Activated CD8-positive, alpha-beta memory T cell treated with anti-CD3 and anti-CD28 coated beads for 4 hours (primary cell): ENCODE measurements at regions not wholly inside any gene's neighbourhood (a gene's known extent, or its start where the extent isn't known, plus 50 kb on each side); places are given as distances from the start of the nearest gene placed in this dataset.

ENCODE experiments used
- DNase-seq, 2 donors: peaks; one replicate each; pipeline ENCODE4 v3.0.0-alpha.2; 2020; ENCODE audit warnings: low read depth in 2 of 2

GRCh38 chr1:222370081-222370912, 177.6 kb downstream of the HHIPL2 start:
- no peak for DNase-seq

GRCh38 chr1:222369148-222369547, 178.8 kb downstream of the HHIPL2 start:
- DNase-seq: no peak

- no peak for DNase-seq
Observed at GRCh38 chr1:222358100-222358499, 189.8 kb downstream of the HHIPL2 start.

GRCh38 chr1:222357252-222357651, 190.7 kb downstream of the HHIPL2 start:
- no peak for DNase-seq

GRCh38 chr1:222347627-222348026, 200.3 kb downstream of the HHIPL2 start:
- DNase-seq: no peak

- no peak for DNase-seq
Observed at GRCh38 chr1:222346955-222347354, 200.9 kb downstream of the HHIPL2 start.

GRCh38 chr1:222339376-222339947, 208.4 kb downstream of the HHIPL2 start:
- DNase-seq: no peak

GRCh38 chr1:222335586-222335985, 212.3 kb downstream of the HHIPL2 start:
- no peak for DNase-seq

GRCh38 chr1:222334026-222334680, 213.8 kb downstream of the HHIPL2 start:
- no peak for DNase-seq

GRCh38 chr1:222331765-222332164, 216.1 kb downstream of the HHIPL2 start:
- no peak for DNase-seq

- DNase-seq: no peak
Observed at GRCh38 chr1:222331340-222331739, 216.6 kb downstream of the HHIPL2 start.

- no peak for DNase-seq
Observed at GRCh38 chr1:222329493-222330045, 218.3 kb downstream of the HHIPL2 start.

GRCh38 chr1:222326710-222327036, 221.2 kb downstream of the HHIPL2 start:
- DNase-seq: no peak

GRCh38 chr1:222326006-222326709, 221.7 kb downstream of the HHIPL2 start:
- DNase-seq: no peak

- DNase-seq: no peak
Observed at GRCh38 chr1:222325506-222325905, 222.4 kb downstream of the HHIPL2 start.

GRCh38 chr1:222314839-222315238, 233.1 kb downstream of the HHIPL2 start:
- DNase-seq: no peak

GRCh38 chr1:222310836-222311235, 237.1 kb downstream of the HHIPL2 start:
- no peak for DNase-seq

GRCh38 chr1:222307621-222308020, 240.3 kb downstream of the HHIPL2 start:
- no peak for DNase-seq

- no peak for DNase-seq
Observed at GRCh38 chr1:222306512-222306911, 241.4 kb downstream of the HHIPL2 start.

GRCh38 chr1:222306011-222306410, 241.9 kb downstream of the HHIPL2 start:
- no peak for DNase-seq

- DNase-seq: no peak
Observed at GRCh38 chr1:222301652-222302051, 246.3 kb downstream of the HHIPL2 start.

- DNase-seq: no peak
Observed at GRCh38 chr1:222299524-222299923, 248.4 kb downstream of the HHIPL2 start.
